ENCODE measurements at regions not wholly inside any gene's neighbourhood (a gene's known extent, or its start where the extent isn't known, plus 50 kb on each side); places are given as distances from the start of the nearest gene placed in this dataset.

DNA sequence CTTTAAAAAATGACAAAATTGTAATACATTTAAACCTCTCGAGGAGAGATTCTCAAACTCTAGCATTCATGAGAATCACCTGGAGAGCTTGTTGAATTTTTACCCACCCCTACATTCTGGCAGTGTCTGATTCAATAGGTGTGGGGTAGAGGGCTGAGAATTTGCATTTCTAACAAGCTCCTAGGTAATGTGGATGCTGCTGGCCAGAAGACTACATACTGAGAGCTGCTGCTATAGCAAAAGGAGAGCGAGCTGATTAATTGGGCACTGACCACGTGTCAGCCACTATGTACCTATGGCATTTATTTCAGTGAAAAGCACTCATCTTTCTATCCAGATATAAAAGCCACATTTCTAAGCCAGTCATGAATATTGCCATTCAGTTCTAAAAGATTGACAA, 169.0 kb upstream of the NRSN1 start:
- ChIA-PET POLR2A (ENCODE audit: low non-redundant PET) (no interaction called here), CTCF (no interaction called here)
- DNase-seq (ENCODE audit: low spot score), result no peak
- H3K27ac ChIP-seq, result no peak overlapping the region
- TF ChIP-seq, protein P1, sequence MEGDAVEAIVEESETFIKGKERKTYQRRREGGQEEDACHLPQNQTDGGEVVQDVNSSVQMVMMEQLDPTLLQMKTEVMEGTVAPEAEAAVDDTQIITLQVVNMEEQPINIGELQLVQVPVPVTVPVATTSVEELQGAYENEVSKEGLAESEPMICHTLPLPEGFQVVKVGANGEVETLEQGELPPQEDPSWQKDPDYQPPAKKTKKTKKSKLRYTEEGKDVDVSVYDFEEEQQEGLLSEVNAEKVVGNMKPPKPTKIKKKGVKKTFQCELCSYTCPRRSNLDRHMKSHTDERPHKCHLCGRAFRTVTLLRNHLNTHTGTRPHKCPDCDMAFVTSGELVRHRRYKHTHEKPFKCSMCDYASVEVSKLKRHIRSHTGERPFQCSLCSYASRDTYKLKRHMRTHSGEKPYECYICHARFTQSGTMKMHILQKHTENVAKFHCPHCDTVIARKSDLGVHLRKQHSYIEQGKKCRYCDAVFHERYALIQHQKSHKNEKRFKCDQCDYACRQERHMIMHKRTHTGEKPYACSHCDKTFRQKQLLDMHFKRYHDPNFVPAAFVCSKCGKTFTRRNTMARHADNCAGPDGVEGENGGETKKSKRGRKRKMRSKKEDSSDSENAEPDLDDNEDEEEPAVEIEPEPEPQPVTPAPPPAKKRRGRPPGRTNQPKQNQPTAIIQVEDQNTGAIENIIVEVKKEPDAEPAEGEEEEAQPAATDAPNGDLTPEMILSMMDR (conservative IDR thresholded peaks at IDR 0.05; ENCODE audit: low read depth), result no peak

DNA sequence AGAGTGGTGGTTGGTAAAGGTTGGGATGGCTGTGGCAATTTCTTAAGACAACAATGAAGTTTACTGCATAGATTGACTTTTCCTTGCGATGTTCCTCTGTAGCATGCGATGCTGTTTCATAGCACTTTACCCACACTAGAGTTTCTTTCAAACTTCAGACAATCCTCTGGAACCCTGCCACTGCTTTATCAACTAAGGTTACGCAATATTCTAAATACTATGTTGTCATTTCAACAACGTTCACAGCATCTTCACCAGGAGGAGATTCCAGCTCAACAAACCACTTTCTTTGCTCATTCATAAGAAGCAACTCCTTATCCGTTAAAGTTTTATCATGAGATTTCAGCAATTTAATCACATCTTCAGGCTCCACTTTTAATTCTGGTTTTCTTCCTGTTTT, 161.2 kb upstream of the NRSN1 start:
- H3K27ac ChIP-seq, result no peak overlapping the region
- POLR2A ChIA-PET (ENCODE audit: low non-redundant PET), result no interaction called here
- no peak for DNase-seq (ENCODE audit: low spot score)
- CTCF ChIA-PET, result interaction anchor here (0.6 kb wide), 1 partner anchor 10 kb away, joined by 3 read pairs; no protein-coding TSS in a partner anchor
- TF ChIP-seq, protein P1 (conservative IDR thresholded peaks at IDR 0.05; ENCODE audit: low read depth), result no peak

DNA sequence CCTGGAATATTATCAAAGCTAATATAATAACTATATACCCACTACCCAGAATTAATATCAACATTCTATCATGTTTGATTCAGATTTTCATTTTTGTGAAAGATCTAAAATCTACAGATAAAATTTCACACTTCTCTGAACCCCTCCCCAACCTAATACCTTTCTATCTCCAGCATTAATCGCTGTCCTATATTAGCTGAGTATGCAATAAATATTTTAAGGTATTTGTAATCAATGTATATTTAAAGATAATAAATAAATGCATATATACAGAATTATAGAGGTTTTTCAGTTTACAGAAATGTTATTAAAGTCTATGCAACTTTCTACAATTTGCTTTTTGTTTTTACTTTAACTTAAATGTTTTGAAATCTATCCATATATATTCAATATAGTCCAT, 156.7 kb upstream of the NRSN1 start:
- TF ChIP-seq, protein P1 (conservative IDR thresholded peaks at IDR 0.05; ENCODE audit: low read depth), result no peak
- no peak overlapping the region for H3K27ac ChIP-seq
- ChIA-PET CTCF (no interaction called here), POLR2A (ENCODE audit: low non-redundant PET) (no interaction called here)
- DNase-seq (ENCODE audit: low spot score), result no peak

DNA sequence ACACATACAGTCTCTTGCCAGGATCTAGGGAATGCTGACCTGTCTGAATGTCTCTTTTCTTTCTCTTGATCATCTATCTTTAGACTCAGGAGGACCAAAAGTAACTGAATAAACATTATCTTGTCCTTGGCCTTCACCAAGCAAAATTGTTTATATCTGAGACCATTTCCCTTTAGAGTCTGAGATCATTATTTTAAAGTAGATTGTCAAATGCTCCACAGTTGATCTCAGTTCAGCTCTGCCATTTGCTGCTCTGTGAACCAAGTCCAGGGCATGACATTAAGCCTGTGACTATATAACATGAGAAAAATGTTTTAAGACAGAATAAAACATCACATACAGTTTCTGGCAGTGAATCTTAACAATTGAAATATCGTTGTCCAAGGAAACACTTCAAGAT, 148.3 kb upstream of the NRSN1 start:
- ChIA-PET POLR2A (ENCODE audit: low non-redundant PET) (no interaction called here), CTCF (no interaction called here)
- no peak for DNase-seq (ENCODE audit: low spot score)
- no peak overlapping the region for H3K27ac ChIP-seq
- TF ChIP-seq, protein P1 (conservative IDR thresholded peaks at IDR 0.05; ENCODE audit: low read depth), result no peak

DNA sequence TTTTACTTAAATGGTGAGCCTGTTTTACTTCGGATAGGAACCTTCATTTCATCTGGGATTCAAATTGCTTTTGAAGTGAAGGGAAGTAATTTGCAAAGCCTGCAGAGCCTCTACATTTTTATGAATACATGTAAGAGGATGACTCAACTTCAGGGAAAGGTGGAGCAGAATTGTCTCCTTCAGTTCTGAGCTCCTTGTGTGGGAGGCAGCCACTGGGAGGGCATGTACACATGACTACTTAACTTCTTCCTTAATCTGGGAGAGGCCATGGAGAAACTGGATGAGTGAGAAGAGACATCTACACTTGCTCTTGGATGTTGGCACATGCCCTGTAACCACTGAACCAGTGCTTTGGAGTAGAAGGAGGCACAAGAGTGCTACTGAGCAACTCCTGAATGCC, 145.1 kb upstream of the NRSN1 start:
- no peak for DNase-seq (ENCODE audit: low spot score)
- no peak overlapping the region for H3K27ac ChIP-seq
- TF ChIP-seq, protein P1 (conservative IDR thresholded peaks at IDR 0.05; ENCODE audit: low read depth), result no peak
- CTCF ChIA-PET, result no interaction called here
- POLR2A ChIA-PET (ENCODE audit: low non-redundant PET), result no interaction called here

DNA sequence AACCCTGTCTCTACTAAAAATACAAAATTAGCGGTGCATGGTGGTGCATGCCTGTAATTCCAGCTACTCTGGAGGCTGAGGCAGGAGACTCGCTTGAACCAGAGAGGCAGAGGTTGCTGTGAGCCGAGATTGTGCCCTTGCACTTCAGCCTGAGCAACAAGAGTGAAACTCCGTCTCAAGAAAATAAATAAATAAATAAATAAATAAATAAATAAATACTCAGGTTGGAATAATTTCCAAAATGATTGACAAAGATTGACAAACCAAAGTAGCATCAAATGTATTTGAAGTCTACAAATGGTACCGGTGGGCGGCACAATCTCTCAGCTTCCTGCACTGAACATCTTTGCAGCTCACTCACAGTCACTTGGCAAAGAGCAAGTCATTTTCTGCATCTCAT, 144.1 kb upstream of the NRSN1 start:
- ChIA-PET POLR2A (ENCODE audit: low non-redundant PET) (no interaction called here), CTCF (no interaction called here)
- H3K27ac ChIP-seq, result no peak overlapping the region
- no peak for DNase-seq (ENCODE audit: low spot score)
- TF ChIP-seq, protein P1 (conservative IDR thresholded peaks at IDR 0.05; ENCODE audit: low read depth), result no peak

DNA sequence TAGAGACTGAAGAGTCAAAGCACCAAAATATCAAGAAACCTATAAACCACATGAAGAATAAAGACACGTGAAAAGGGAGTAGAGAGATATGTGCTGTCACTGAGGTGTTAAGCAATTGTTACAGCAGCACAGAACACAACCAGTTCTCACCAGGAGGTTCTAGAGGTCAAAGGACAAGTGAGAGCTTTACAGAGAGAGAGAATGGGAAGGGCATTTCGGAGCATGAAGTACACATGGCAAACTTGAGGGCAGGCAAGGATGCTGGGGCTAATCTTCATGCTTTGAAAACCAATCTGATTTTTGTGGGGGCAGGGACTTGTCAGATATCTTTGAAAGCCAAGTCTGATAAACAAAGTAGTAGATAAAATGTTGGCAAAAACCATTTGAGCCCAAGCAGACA, 142.3 kb upstream of the NRSN1 start:
- POLR2A ChIA-PET (ENCODE audit: low non-redundant PET), result no interaction called here
- TF ChIP-seq, protein P1 (conservative IDR thresholded peaks at IDR 0.05; ENCODE audit: low read depth), result no peak
- CTCF ChIA-PET, result no interaction called here
- DNase-seq (ENCODE audit: low spot score), result no peak
- no peak overlapping the region for H3K27ac ChIP-seq
